Activated CD8-positive, alpha-beta T cell treated with anti-CD3 and anti-CD28 coated beads for 36 hours (primary cell): ENCODE measurements at regions not wholly inside any gene's neighbourhood (a gene's known extent, or its start where the extent isn't known, plus 50 kb on each side); places are given as distances from the start of the nearest gene placed in this dataset.

Experiments used
- ATAC-seq: fragments of 200-7000 bp; cut with Tn5 transposase; one replicate; pipeline ENCODE4 v1.10.0; 2021; ENCODE audit warnings: mild to moderate bottlenecking, moderate library complexity
- CTCF ChIA-PET: fragments of 350-600 bp; sonication (Branson Sonifier 250); formaldehyde crosslinking; loops from one replicate; lab custom pipeline; 2021; ENCODE audit warnings: antibody characterized with exemption; lab: Charles Lee
- POLR2A ChIA-PET: fragments of 350-600 bp; sonication (Branson Sonifier 250); formaldehyde crosslinking; loops from one replicate; lab custom pipeline; 2021; ENCODE audit warnings: antibody characterized with exemption; lab: Charles Lee
- DNase-seq: peaks from one replicate; pipeline ENCODE4 v3.0.0-alpha.2; 2020
- H3K27ac Mint-ChIP-seq: one replicate; pipeline ENCODE4 v1.8.0; 2021; ENCODE audit warnings: mild to moderate bottlenecking, mixed read lengths
- H3K27me3 Mint-ChIP-seq: one replicate; pipeline ENCODE4 v1.8.0; 2021; ENCODE audit warnings: mixed read lengths
- H3K36me3 Mint-ChIP-seq: one replicate; pipeline ENCODE4 v1.8.0; 2021; ENCODE audit warnings: low read depth, mixed read lengths
- H3K4me1 Mint-ChIP-seq: one replicate; pipeline ENCODE4 v1.8.0; 2021; ENCODE audit warnings: low read depth, mixed read lengths
- H3K4me3 Mint-ChIP-seq: one replicate; pipeline ENCODE4 v1.8.0; 2021; ENCODE audit warnings: mild to moderate bottlenecking, moderate library complexity, mixed read lengths
- H3K9me3 Mint-ChIP-seq: one replicate; pipeline ENCODE4 v1.8.0; 2021; ENCODE audit warnings: mixed read lengths
- CTCF ChIP-seq: fragments of 200-600 bp; IDR thresholded peaks from one replicate; pipeline ENCODE4 v1.8.0; 2022; ENCODE audit warnings: antibody characterized with exemption, mild to moderate bottlenecking
- intact Hi-C: fragments of 100-400 bp; cut with micrococcal nuclease; formaldehyde crosslinking; loops from one replicate; pipeline ENCODE4 v1.10.0; 2022

- CTCF ChIA-PET: no interaction called here
Measured at GRCh38 chr3:102736975-102737304, 302.1 kb downstream of the ZPLD1 start.

GRCh38 chr3:102737353-102737752, 302.5 kb downstream of the ZPLD1 start:
- Mint-ChIP-seq H3K27ac (no peak overlapping the region), H3K27me3 (no peaks in the 10 kb centered on the region), H3K4me3 (no peak overlapping the region), H3K4me1 (no peaks in the 10 kb centered on the region), H3K36me3 (no peaks in the 10 kb centered on the region), H3K9me3 (no peaks in the 10 kb centered on the region)
- intact Hi-C loops: no loop called here
- TF ChIP-seq CTCF: no peak
- ChIA-PET POLR2A (no interaction called here), CTCF (no interaction called here)
- DNase-seq: no peak
- no peak for ATAC-seq

More at GRCh38 chr3:102736975-102737304, 302.1 kb downstream of the ZPLD1 start:
- intact Hi-C loops: no loop called here
- POLR2A ChIA-PET: no interaction called here
- no peaks in the 10 kb centered on the region for H3K27me3 Mint-ChIP-seq
- H3K4me3 Mint-ChIP-seq: no peak overlapping the region
- no peaks in the 10 kb centered on the region for H3K36me3 Mint-ChIP-seq
- no peak for TF ChIP-seq CTCF
- H3K27ac Mint-ChIP-seq: no peak overlapping the region
- no peaks in the 10 kb centered on the region for H3K9me3 Mint-ChIP-seq
- H3K4me1 Mint-ChIP-seq: no peaks in the 10 kb centered on the region
- ATAC-seq (no peak), DNase-seq (no peak)

- no peaks in the 10 kb centered on the region for H3K9me3 Mint-ChIP-seq
- H3K36me3 Mint-ChIP-seq: no peaks in the 10 kb centered on the region
- H3K27ac Mint-ChIP-seq: no peak overlapping the region
- H3K4me3 Mint-ChIP-seq: no peak overlapping the region
- intact Hi-C loops: no loop called here
- no peak for ATAC-seq
- POLR2A ChIA-PET: interaction anchor here (0.6 kb wide), 1 partner anchor 34 kb away, joined by 3 read pairs; no protein-coding TSS in a partner anchor
- CTCF ChIA-PET: interaction anchor here (1.7 to 1.9 kb wide), 2 partner anchors 67 to 512 kb away, joined by 7 to 15 read pairs; no protein-coding TSS in a partner anchor
- no peak for DNase-seq
- no peaks in the 10 kb centered on the region for H3K4me1 Mint-ChIP-seq
- TF ChIP-seq CTCF: no peak
- no peaks in the 10 kb centered on the region for H3K27me3 Mint-ChIP-seq
Measured at GRCh38 chr3:102741105-102741504, 306.3 kb downstream of the ZPLD1 start.

GRCh38 chr3:102741694-102742093, 306.9 kb downstream of the ZPLD1 start:
- no peaks in the 10 kb centered on the region for H3K36me3 Mint-ChIP-seq
- no peaks in the 10 kb centered on the region for H3K4me1 Mint-ChIP-seq

GRCh38 chr3:102745881-102746280, 311.1 kb downstream of the ZPLD1 start:
- ChIA-PET CTCF (no interaction called here), POLR2A (no interaction called here)
- intact Hi-C loops: no loop called here
- Mint-ChIP-seq H3K36me3 (no peaks in the 10 kb centered on the region), H3K9me3 (no peaks in the 10 kb centered on the region), H3K27me3 (peaks cover 1% of the 10 kb centered on the region), H3K4me3 (no peak overlapping the region), H3K4me1 (no peaks in the 10 kb centered on the region), H3K27ac (no peak overlapping the region)
- ATAC-seq (no peak), DNase-seq (no peak)
- no peak for TF ChIP-seq CTCF

More at GRCh38 chr3:102741694-102742093, 306.9 kb downstream of the ZPLD1 start:
- DNase-seq (no peak), ATAC-seq (no peak)
- H3K27ac Mint-ChIP-seq: no peak overlapping the region
- H3K27me3 Mint-ChIP-seq: no peaks in the 10 kb centered on the region
- ChIA-PET CTCF (interaction anchor here (1.7 to 1.9 kb wide), 2 partner anchors 68 to 513 kb away, joined by 7 to 15 read pairs; no protein-coding TSS in a partner anchor), POLR2A (interaction anchor here (0.6 kb wide), 1 partner anchor 34 kb away, joined by 3 read pairs; no protein-coding TSS in a partner anchor)
- no peak overlapping the region for H3K4me3 Mint-ChIP-seq
- no peaks in the 10 kb centered on the region for H3K9me3 Mint-ChIP-seq
- TF ChIP-seq CTCF: no peak
- intact Hi-C loops: no loop called here
